HCT116 (cell line): ENCODE measurements at regions not wholly inside any gene's neighbourhood (a gene's known extent, or its start where the extent isn't known, plus 50 kb on each side); places are given as distances from the start of the nearest gene placed in this dataset.

ENCODE experiments used
- ATAC-seq: fragments of 200-7000 bp; cut with Tn5 transposase; 2 replicates; pipeline ENCODE4 v1.9.1; 2020; ENCODE audit warnings: mild to moderate bottlenecking, moderate library complexity
- BruUV-seq: library from RNA; stranded (reverse); fragments of 400-500 nt; replicated peaks from 2 replicates; lab custom pipeline; 2021; lab: Mats Ljungman, UMichigan
- CTCF ChIA-PET: fragments of 300-600 bp; sonication (Branson Sonifier 250); formaldehyde crosslinking; loops from one replicate; lab custom pipeline; 2021; ENCODE audit warnings: antibody characterized with exemption; lab: Charles Lee
- POLR2A ChIA-PET: fragments of 300-600, 350-600 bp; sonication (Branson Sonifier 250); formaldehyde crosslinking; loops from one replicate; lab custom pipeline; 2021; ENCODE audit warnings: antibody characterized with exemption; lab: Charles Lee
- RAD21 ChIA-PET, 2 experiments: fragments of 300-600 bp; sonication (Branson Sonifier 250); formaldehyde crosslinking; loops; one replicate each; lab custom pipeline; 2023; ENCODE audit warnings: low total read pairs in 2 of 2; ENCODE audit not compliant: uncharacterized antibody in 2 of 2, unreplicated experiment in 2 of 2, low non-redundant PET in 1 of 2; lab: Charles Lee
- DNase-seq: peaks from one replicate; pipeline ENCODE4 v3.0.0-alpha.2; 2010; ENCODE audit warnings: low read depth, low spot score
- H2AFZ ChIP-seq: fragments of 200-600 bp; shearing (Covaris generic), sonication (generic); 2 replicates; pipeline ENCODE4 v1.6.1; 2017; ENCODE audit warnings: low read depth, mixed run types, mixed read lengths, antibody characterized with exemption, low read length; ENCODE audit not compliant: poor library complexity, severe bottlenecking
- H3K27ac ChIP-seq: 2 replicates; pipeline ENCODE4 v1.5.1; 2012; ENCODE audit warnings: low read depth, low read length
- H3K27me3 ChIP-seq: fragments of 200-600 bp; sonication (generic); 2 replicates; pipeline ENCODE4 v1.6.1; 2016; ENCODE audit warnings: mixed run types, low read length, mixed read lengths; ENCODE audit not compliant: insufficient read depth
- H3K36me3 ChIP-seq, 2 experiments: fragments of 200-500 bp in 1 of 2; fragments of 200-600 bp in 1 of 2; sonication (Bioruptor generic) in 1 of 2; sonication (generic) in 1 of 2; 2 replicates each; pipeline versions ENCODE4 v1.5.1 to v1.6.1; 2014 to 2016; ENCODE audit warnings: low read length in 2 of 2, inconsistent platforms in 1 of 2, mixed read lengths in 1 of 2, mixed run types in 1 of 2; ENCODE audit not compliant: insufficient read depth in 2 of 2, control insufficient read depth in 1 of 2
- H3K4me1 ChIP-seq, 2 experiments: fragments of 200-600 bp in 1 of 2; sonication (generic) in 1 of 2; 2 replicates each; pipeline versions ENCODE4 v1.5.1 to v1.6.1; 2012 to 2017; ENCODE audit warnings: low read length in 2 of 2, inconsistent platforms in 1 of 2, mild to moderate bottlenecking in 1 of 2, mixed read lengths in 1 of 2, mixed run types in 1 of 2, moderate library complexity in 1 of 2; ENCODE audit not compliant: insufficient read depth in 2 of 2, control insufficient read depth in 1 of 2
- H3K4me2 ChIP-seq: fragments of 200-600 bp; sonication (generic); 2 replicates; pipeline ENCODE4 v1.6.1; 2017; ENCODE audit warnings: mixed run types, low read length, mixed read lengths
- H3K4me3 ChIP-seq, 2 experiments: fragments of 200-600 bp in 1 of 2; sonication (generic) in 1 of 2; replicated peaks in 1 of 2; 2 replicates each; pipeline ENCODE4 v1.5.1; 2011 to 2016; ENCODE audit warnings: low read length in 2 of 2, control low read depth in 1 of 2, low read depth in 1 of 2, mild to moderate bottlenecking in 1 of 2, mixed read lengths in 1 of 2, mixed run types in 1 of 2
- H3K79me2 ChIP-seq: fragments of 200-600 bp; sonication (generic); 2 replicates; pipeline ENCODE4 v1.6.1; 2017; ENCODE audit warnings: mild to moderate bottlenecking, mixed run types, low read length, moderate library complexity, mixed read lengths; ENCODE audit not compliant: insufficient read depth
- H3K9ac ChIP-seq: fragments of 200-600 bp; sonication (generic); 2 replicates; pipeline ENCODE4 v1.6.1; 2016; ENCODE audit warnings: low read length, mixed read lengths
- H3K9me2 ChIP-seq: fragments of 200-600 bp; sonication (generic), shearing (Covaris generic); 2 replicates; pipeline ENCODE4 v1.6.1; 2017; ENCODE audit warnings: mixed run types, mild to moderate bottlenecking, moderate library complexity; ENCODE audit not compliant: insufficient read depth
- H3K9me3 ChIP-seq, 2 experiments: fragments of 200-500 bp in 1 of 2; fragments of 200-600 bp in 1 of 2; sonication (Bioruptor generic) in 1 of 2; sonication (generic) in 1 of 2; 2 replicates each; pipeline ENCODE4 v1.6.1; 2014 to 2017; ENCODE audit warnings: low read length in 2 of 2, mixed read lengths in 2 of 2, inconsistent platforms in 1 of 2, low read depth in 1 of 2, mild to moderate bottlenecking in 1 of 2, mixed run types in 1 of 2, moderate library complexity in 1 of 2; ENCODE audit not compliant: control insufficient read depth in 1 of 2, insufficient read depth in 1 of 2
- H4K20me1 ChIP-seq: fragments of 200-600 bp; sonication (generic), shearing (Covaris generic); 2 replicates; pipeline ENCODE4 v1.6.1; 2017; ENCODE audit warnings: mixed run types, mild to moderate bottlenecking, moderate library complexity; ENCODE audit not compliant: insufficient read depth
- ATF3 ChIP-seq: IDR thresholded peaks from 2 replicates; pipeline ENCODE4 v1.6.1; 2012
- CEBPB ChIP-seq: IDR thresholded peaks from 2 replicates; pipeline ENCODE4 v1.6.1; 2012; ENCODE audit warnings: low read depth
- CTCF ChIP-seq, 3 experiments: fragments of 200-600 bp in 1 of 3; sonication (generic) in 1 of 3; IDR thresholded peaks in 2 of 3; conservative IDR thresholded peaks in 1 of 3; 2 replicates each; pipeline ENCODE4 v1.5.1; 2012 to 2017; ENCODE audit warnings: low read depth in 2 of 3, low read length in 2 of 3, antibody characterized with exemption in 1 of 3, borderline replicate concordance in 1 of 3, control low read depth in 1 of 3, mild to moderate bottlenecking in 1 of 3, mixed read lengths in 1 of 3, mixed run types in 1 of 3, moderate library complexity in 1 of 3; ENCODE audit not compliant: insufficient read depth in 1 of 3
- EGR1 ChIP-seq: IDR thresholded peaks from 2 replicates; pipeline ENCODE4 v1.6.1; 2012; ENCODE audit warnings: low read depth
- ELF1 ChIP-seq: IDR thresholded peaks from 2 replicates; pipeline ENCODE4 v1.6.1; 2012; ENCODE audit warnings: low read depth, borderline replicate concordance
- EZH2 ChIP-seq: fragments of 200-600 bp; sonication (generic); IDR thresholded peaks from 2 replicates; pipeline ENCODE4 v1.6.1; 2017; ENCODE audit warnings: antibody characterized with exemption, mixed run types
- EZH2phosphoT487 ChIP-seq: fragments of 200-600 bp; IDR thresholded peaks from 2 replicates; pipeline ENCODE4 v1.6.1; 2018; ENCODE audit warnings: antibody characterized with exemption, borderline replicate concordance
- FOSL1 ChIP-seq: IDR thresholded peaks from 2 replicates; pipeline ENCODE4 v1.6.1; 2012; ENCODE audit warnings: low read depth
- JUND ChIP-seq: IDR thresholded peaks from 2 replicates; pipeline ENCODE4 v1.6.1; 2012
- MAX ChIP-seq: IDR thresholded peaks from 2 replicates; pipeline ENCODE4 v1.6.1; 2012
- RAD21 ChIP-seq: IDR thresholded peaks from 2 replicates; pipeline ENCODE4 v1.6.1; 2012; ENCODE audit warnings: low read depth, mild to moderate bottlenecking
- REST ChIP-seq: IDR thresholded peaks from 2 replicates; pipeline ENCODE4 v1.6.1; 2012; ENCODE audit warnings: low read depth
- SRF ChIP-seq: IDR thresholded peaks from 2 replicates; pipeline ENCODE4 v1.6.1; 2012; ENCODE audit warnings: low read depth
- TCF7L2 ChIP-seq: IDR thresholded peaks from 2 replicates; pipeline ENCODE4 v1.7.0; 2011; ENCODE audit warnings: borderline replicate concordance, inconsistent platforms; ENCODE audit not compliant: insufficient read depth, insufficient read length; ENCODE audit errors: extremely low read depth
- ZBTB33 ChIP-seq: IDR thresholded peaks from 2 replicates; pipeline ENCODE4 v1.6.1; 2011; ENCODE audit warnings: mild to moderate bottlenecking, low read length, moderate library complexity; ENCODE audit not compliant: insufficient replicate concordance; ENCODE audit errors: extremely low read depth
- ZFX ChIP-seq: fragments of 450-650 bp; IDR thresholded peaks from 2 replicates; pipeline ENCODE4 v1.6.1; 2017
- ZNF274 ChIP-seq: fragments of 200-500 bp; sonication (Bioruptor generic); IDR thresholded peaks from 2 replicates; pipeline ENCODE4 v1.6.1; 2014; ENCODE audit warnings: mild to moderate bottlenecking, low read depth, low read length, inconsistent platforms
- intact Hi-C: fragments of 100-400 bp; cut with micrococcal nuclease; formaldehyde crosslinking; loops from 2 replicates; pipeline ENCODE4 v1.10.0; 2022

GRCh38 chr5:72608297-72608696 lies 101.1 kb upstream of the ZNF366 start:
- TF ChIP-seq FOSL1 = no peak
- no peak for TF ChIP-seq CEBPB
- no peak for TF ChIP-seq JUND
- no peak for TF ChIP-seq TCF7L2
- no peak for TF ChIP-seq ZNF274
- no peak for TF ChIP-seq SRF
- TF ChIP-seq EZH2phosphoT487 = no peak
- TF ChIP-seq ZBTB33 = no peak
- no peak for TF ChIP-seq CTCF (IDR thresholded peaks at IDR 0.05 in 2 of 3, conservative IDR thresholded peaks at IDR 0.05 in 1 of 3; ENCODE audit: borderline replicate concordance in 1 of 3, insufficient read depth in 1 of 3, low read depth in 2 of 3, low read length in 2 of 3)
- TF ChIP-seq MAX = no peak
- TF ChIP-seq ELF1 = no peak
- TF ChIP-seq REST = no peak
- no peak for TF ChIP-seq EZH2
- no peak for TF ChIP-seq RAD21
- no peak for TF ChIP-seq EGR1
- no peak for TF ChIP-seq ZFX
- no peak for TF ChIP-seq ATF3
- intact Hi-C loops = no loop called here
- BruUV-seq = no TSS peak

More at GRCh38 chr5:72608297-72608696, 101.1 kb upstream of the ZNF366 start:
- no peaks in the 10 kb centered on the region for H3K79me2 ChIP-seq
- H3K4me1 ChIP-seq = no peaks in the 10 kb centered on the region
- H3K4me2 ChIP-seq = no peak overlapping the region
- no peak overlapping the region for H3K27ac ChIP-seq
- H3K27me3 ChIP-seq = no peaks in the 10 kb centered on the region
- no peak overlapping the region for H2AFZ ChIP-seq
- ChIA-PET CTCF (no interaction called here), RAD21 (no interaction called here), POLR2A (no interaction called here)
- ATAC-seq = no peak
- no peak overlapping the region for H3K4me3 ChIP-seq
- H4K20me1 ChIP-seq = no peaks in the 10 kb centered on the region
- H3K9me3 ChIP-seq = no peaks in the 10 kb centered on the region
- DNase-seq = no peak
- no peaks in the 10 kb centered on the region for H3K36me3 ChIP-seq
- no peak overlapping the region for H3K9ac ChIP-seq
- H3K9me2 ChIP-seq = no peaks in the 10 kb centered on the region
